ENCODE measurements at regions not wholly inside any gene's neighbourhood (a gene's known extent, or its start where the extent isn't known, plus 50 kb on each side); places are given as distances from the start of the nearest gene placed in this dataset.
A peak's percentile ranks its signal among the peaks of the same experiment; 100 is the strongest.

- no peak for TF ChIP-seq CTCF (IDR thresholded peaks at IDR 0.05; ENCODE audit: insufficient read depth, low read length, poor library complexity, severe bottlenecking)
- H3K36me3 ChIP-seq (ENCODE audit: control insufficient read depth, insufficient read depth, low read length) = no peaks in the 10 kb centered on the region
- DNase-seq (ENCODE audit: extremely low read depth, insufficient read length) = no peak
- no peak overlapping the region for H3K4me3 ChIP-seq (replicated peaks; ENCODE audit: low read depth, low read length)
- H3K27me3 ChIP-seq (replicated peaks; ENCODE audit: control insufficient read depth, insufficient read depth, low read length) = no peaks in the 10 kb centered on the region
Measured at GRCh38 chr1:199040076-199040905, 401.5 kb downstream of the PTPRC start.

- no peak overlapping the region for H3K4me3 ChIP-seq (replicated peaks; ENCODE audit: low read depth, low read length)
- DNase-seq (ENCODE audit: extremely low read depth, insufficient read length) = peak; percentile 68
Measured at GRCh38 chr1:199041173-199041914, 402.5 kb downstream of the PTPRC start.

GRCh38 chr1:199042193-199042592 is 403.4 kb downstream of the PTPRC start:
- H3K4me3 ChIP-seq (replicated peaks; ENCODE audit: low read depth, low read length) = no peak overlapping the region
- TF ChIP-seq CTCF (IDR thresholded peaks at IDR 0.05; ENCODE audit: insufficient read depth, low read length, poor library complexity, severe bottlenecking) = no peak

More at GRCh38 chr1:199041173-199041914, 402.5 kb downstream of the PTPRC start:
- no peak for TF ChIP-seq CTCF (IDR thresholded peaks at IDR 0.05; ENCODE audit: insufficient read depth, low read length, poor library complexity, severe bottlenecking)
- H3K36me3 ChIP-seq (ENCODE audit: control insufficient read depth, insufficient read depth, low read length) = no peaks in the 10 kb centered on the region
- no peaks in the 10 kb centered on the region for H3K27me3 ChIP-seq (replicated peaks; ENCODE audit: control insufficient read depth, insufficient read depth, low read length)

GRCh38 chr1:199044191-199044590 is 405.4 kb downstream of the PTPRC start:
- DNase-seq (ENCODE audit: extremely low read depth, insufficient read length) = no peak
- Histone ChIP-seq H3K4me3 (replicated peaks; ENCODE audit: low read depth, low read length) (no peak overlapping the region), H3K36me3 (ENCODE audit: control insufficient read depth, insufficient read depth, low read length) (no peaks in the 10 kb centered on the region), H3K27me3 (replicated peaks; ENCODE audit: control insufficient read depth, insufficient read depth, low read length) (no peaks in the 10 kb centered on the region)
- TF ChIP-seq CTCF (IDR thresholded peaks at IDR 0.05; ENCODE audit: insufficient read depth, low read length, poor library complexity, severe bottlenecking) = no peak

More at GRCh38 chr1:199042193-199042592, 403.4 kb downstream of the PTPRC start:
- H3K36me3 ChIP-seq (ENCODE audit: control insufficient read depth, insufficient read depth, low read length) = no peaks in the 10 kb centered on the region
- no peaks in the 10 kb centered on the region for H3K27me3 ChIP-seq (replicated peaks; ENCODE audit: control insufficient read depth, insufficient read depth, low read length)
- DNase-seq (ENCODE audit: extremely low read depth, insufficient read length) = no peak

GRCh38 chr1:199046618-199047017 is 407.8 kb downstream of the PTPRC start:
- Histone ChIP-seq H3K27me3 (replicated peaks; ENCODE audit: control insufficient read depth, insufficient read depth, low read length) (no peaks in the 10 kb centered on the region), H3K36me3 (ENCODE audit: control insufficient read depth, insufficient read depth, low read length) (no peaks in the 10 kb centered on the region), H3K4me3 (replicated peaks; ENCODE audit: low read depth, low read length) (no peak overlapping the region)
- no peak for DNase-seq (ENCODE audit: extremely low read depth, insufficient read length)
- no peak for TF ChIP-seq CTCF (IDR thresholded peaks at IDR 0.05; ENCODE audit: insufficient read depth, low read length, poor library complexity, severe bottlenecking)

Data from GM06990 (cell line).